Astrocyte of the cerebellum (primary cell): ENCODE measurements at regions not wholly inside any gene's neighbourhood (a gene's known extent, or its start where the extent isn't known, plus 50 kb on each side); places are given as distances from the start of the nearest gene placed in this dataset.

Experiments used
- DNase-seq: peaks from one replicate; pipeline ENCODE4 v3.0.0-alpha.2; 2011; ENCODE audit warnings: low read depth
- H3K4me3 ChIP-seq: 2 replicates; pipeline ENCODE4 v1.5.1; 2011; ENCODE audit warnings: mild to moderate bottlenecking, low read depth, low read length, moderate library complexity
- CTCF ChIP-seq: IDR thresholded peaks from 2 replicates; pipeline ENCODE4 v1.5.1; 2012; ENCODE audit warnings: low read length, low read depth, moderate library complexity, mild to moderate bottlenecking; ENCODE audit errors: missing control alignments
- in situ Hi-C: cut with HindIII; loops from 2 replicates; pipeline ENCODE4 v1.10.0; 2017; ENCODE audit warnings: low sequenced_read_pairs

- DNase-seq: peak; percentile 37
- in situ Hi-C loops: no loop called here
- H3K4me3 ChIP-seq: no peak overlapping the region
- no peak for TF ChIP-seq CTCF
Measured at GRCh38 chr6:126539022-126539421, 199.1 kb downstream of the CENPW start.

- in situ Hi-C loops: no loop called here
- no peak for DNase-seq
- no peak for TF ChIP-seq CTCF
- H3K4me3 ChIP-seq: no peak overlapping the region
Measured at GRCh38 chr6:126540161-126540560, 200.2 kb downstream of the CENPW start.

- in situ Hi-C loops: no loop called here
- H3K4me3 ChIP-seq: no peak overlapping the region
- TF ChIP-seq CTCF: no peak
- no peak for DNase-seq
Measured at GRCh38 chr6:126541806-126542491, 202.0 kb downstream of the CENPW start.

GRCh38 chr6:126546541-126547120 lies 206.7 kb downstream of the CENPW start:
- TF ChIP-seq CTCF: no peak
- no peak overlapping the region for H3K4me3 ChIP-seq
- no peak for DNase-seq
- in situ Hi-C loops: no loop called here

- in situ Hi-C loops: no loop called here
- DNase-seq: no peak
- no peak for TF ChIP-seq CTCF
- no peak overlapping the region for H3K4me3 ChIP-seq
Measured at GRCh38 chr6:126548300-126548699, 208.4 kb downstream of the CENPW start.

- in situ Hi-C loops: no loop called here
- TF ChIP-seq CTCF: no peak
- no peak for DNase-seq
- no peak overlapping the region for H3K4me3 ChIP-seq
Measured at GRCh38 chr6:126550323-126550722, 210.4 kb downstream of the CENPW start.
